Islet of Langerhans (tissue), 1 donor: ENCODE measurements at regions not wholly inside any gene's neighbourhood (a gene's known extent, or its start where the extent isn't known, plus 50 kb on each side); places are given as distances from the start of the nearest gene placed in this dataset.

ENCODE experiments used
- FAIRE-seq: peaks from one replicate; lab custom pipeline; 2011; peaks lifted over from hg19 to GRCh38; lab: Jason Lieb, UNC

GRCh38 chr6:139485742-139486475 lies 111.5 kb upstream of the CITED2 start:
- FAIRE-seq = peak; percentile 65

DNA sequence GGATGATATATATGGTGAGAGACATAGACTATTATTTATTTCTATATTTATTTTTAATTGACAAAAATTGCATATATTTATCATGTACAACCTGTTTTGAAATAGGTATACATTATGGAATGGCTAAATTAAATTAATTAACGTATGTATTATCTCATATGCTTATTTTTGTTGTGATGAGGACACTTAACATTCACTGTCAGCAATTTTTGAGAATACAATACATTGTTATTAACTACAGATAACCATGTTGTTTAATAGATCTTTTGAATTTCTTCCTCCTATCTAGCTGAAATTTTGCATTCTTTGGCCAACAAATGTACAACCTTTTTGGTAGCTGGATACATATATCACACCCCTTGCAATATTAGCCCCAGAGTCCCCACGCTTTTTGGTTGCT lies 110.7 kb upstream of the CITED2 start:
- no peak for FAIRE-seq

GRCh38 chr6:139483079-139483478 lies 108.6 kb upstream of the CITED2 start:
- FAIRE-seq = no peak

GRCh38 chr6:139482287-139482686 lies 107.8 kb upstream of the CITED2 start:
- no peak for FAIRE-seq

DNA sequence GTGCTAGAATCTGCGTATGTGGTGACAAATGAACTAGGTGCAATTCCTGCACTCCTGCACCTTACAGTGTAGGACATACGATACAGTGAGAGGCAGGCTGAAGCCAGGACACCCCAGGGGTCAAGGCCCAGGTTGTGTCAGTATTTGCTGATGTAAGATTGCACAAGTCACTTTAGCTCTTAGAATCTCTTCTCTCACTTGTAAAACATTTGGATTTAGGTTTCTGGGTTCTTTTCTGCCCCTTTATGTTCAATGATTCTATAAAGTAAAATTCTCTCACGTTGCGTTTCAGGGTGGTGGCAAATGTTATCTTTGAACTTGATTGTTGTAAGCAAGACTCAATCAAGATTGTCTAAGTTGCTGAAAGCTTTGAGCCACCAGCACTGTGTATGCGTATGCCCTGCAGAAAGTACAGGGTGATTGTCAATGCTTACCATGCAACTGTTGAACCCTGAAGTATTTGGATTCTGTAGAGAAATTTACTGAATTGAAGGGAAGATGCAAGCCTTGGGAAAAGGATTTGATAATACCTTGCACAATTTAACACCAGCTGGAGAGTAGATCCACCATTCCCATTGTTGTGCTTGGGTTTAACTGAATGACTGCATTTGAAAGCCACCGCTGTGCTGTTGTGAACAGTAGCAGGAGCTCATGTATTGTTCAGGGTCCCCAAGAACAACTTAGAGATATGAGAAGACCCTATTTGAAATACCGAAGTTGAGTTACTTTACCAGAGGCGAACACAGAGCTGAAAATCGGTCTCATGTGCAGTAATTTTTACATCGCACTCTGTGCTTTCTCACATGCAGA lies 106.1 kb upstream of the CITED2 start:
- no peak for FAIRE-seq

DNA sequence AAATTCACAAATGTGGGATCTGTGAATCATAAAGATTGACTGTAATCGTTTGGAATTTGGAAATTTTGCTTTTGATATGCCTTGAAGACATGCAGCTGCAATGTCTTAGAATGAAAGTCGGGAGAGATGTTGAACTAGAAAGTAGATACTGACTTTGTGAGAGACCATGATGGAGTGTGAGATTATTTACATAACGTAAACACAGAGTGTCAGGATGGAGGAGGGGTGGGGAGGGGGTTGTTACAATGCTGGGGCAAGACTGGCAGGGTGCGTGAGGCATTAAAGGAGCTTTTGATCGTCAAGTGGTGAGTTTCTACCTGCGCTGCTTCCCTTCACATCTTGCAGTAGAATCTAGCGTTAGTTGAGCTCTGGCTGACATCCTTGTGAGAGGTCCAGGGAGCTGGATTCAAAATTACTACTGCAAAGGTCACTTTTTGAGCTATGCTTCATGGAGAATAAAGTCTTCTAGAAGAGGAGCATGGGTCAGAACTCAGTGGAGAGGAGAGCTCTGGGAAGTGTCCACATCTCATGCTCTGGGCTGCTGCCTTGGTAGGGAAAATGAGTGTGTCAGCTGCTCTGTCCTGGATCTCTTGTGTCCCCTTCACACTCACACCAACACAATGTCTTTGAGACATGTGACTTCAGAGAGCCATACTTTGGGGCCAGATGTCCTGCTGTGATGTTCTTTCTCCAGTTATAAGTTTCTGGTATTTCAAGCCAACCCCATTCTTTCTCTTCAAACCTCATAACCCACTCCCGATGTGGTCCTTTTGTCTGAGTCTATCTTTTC lies 105.2 kb upstream of the CITED2 start:
- no peak for FAIRE-seq

DNA sequence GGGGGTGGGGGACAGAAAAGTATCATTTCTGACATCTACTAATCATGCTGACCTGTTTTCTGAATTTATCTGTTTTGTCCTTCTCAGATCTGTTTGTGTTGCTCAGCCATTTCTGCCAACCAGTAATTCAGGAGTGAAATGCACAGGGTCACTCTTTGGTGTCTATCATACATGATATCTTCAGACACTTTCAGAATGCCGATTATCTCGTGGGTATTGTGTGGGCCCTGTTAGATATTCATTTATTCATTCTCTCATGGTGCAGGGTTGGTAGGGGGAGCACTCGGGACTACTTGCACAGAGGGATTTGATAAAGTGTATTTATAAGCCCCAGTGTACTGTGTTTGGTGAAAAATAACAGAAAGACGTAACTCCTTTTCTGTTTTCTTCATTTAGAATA lies 101.2 kb upstream of the CITED2 start:
- no peak for FAIRE-seq

- FAIRE-seq = no peak
These were observed 100.8 kb upstream of the CITED2 start for GRCh38 chr6:139475241-139475640.

- peak; percentile 89 for FAIRE-seq
These were observed 100.0 kb upstream of the CITED2 start for GRCh38 chr6:139474145-139475108.

- FAIRE-seq = no peak
These were observed 99.3 kb upstream of the CITED2 start for GRCh38 chr6:139473731-139474130.

GRCh38 chr6:139473231-139473701 lies 98.8 kb upstream of the CITED2 start:
- no peak for FAIRE-seq

- no peak for FAIRE-seq
These were observed 98.0 kb upstream of the CITED2 start for GRCh38 chr6:139472351-139473015.

DNA sequence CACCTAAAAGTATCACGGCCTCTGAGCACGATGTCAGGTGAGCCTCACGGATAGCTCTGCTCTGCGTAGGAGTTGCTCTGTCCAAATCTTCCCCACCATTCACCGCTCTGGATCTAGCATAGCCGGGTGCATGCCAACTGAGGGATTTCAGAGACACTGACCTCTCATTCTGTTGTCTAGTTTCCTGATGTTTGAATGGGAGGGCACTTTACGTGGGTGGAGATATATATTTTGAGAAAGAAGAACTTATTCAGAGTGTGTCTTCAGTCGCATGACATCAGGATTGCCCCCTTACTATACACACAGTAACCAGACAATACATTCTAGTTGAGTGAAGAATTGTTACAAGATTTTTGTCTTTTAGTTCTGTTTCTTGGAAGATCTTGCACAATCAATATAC lies 96.5 kb upstream of the CITED2 start:
- FAIRE-seq = no peak

GRCh38 chr6:139468178-139468819 lies 93.9 kb upstream of the CITED2 start:
- FAIRE-seq = no peak

GRCh38 chr6:139457476-139457875 lies 83.0 kb upstream of the CITED2 start:
- FAIRE-seq = no peak

DNA sequence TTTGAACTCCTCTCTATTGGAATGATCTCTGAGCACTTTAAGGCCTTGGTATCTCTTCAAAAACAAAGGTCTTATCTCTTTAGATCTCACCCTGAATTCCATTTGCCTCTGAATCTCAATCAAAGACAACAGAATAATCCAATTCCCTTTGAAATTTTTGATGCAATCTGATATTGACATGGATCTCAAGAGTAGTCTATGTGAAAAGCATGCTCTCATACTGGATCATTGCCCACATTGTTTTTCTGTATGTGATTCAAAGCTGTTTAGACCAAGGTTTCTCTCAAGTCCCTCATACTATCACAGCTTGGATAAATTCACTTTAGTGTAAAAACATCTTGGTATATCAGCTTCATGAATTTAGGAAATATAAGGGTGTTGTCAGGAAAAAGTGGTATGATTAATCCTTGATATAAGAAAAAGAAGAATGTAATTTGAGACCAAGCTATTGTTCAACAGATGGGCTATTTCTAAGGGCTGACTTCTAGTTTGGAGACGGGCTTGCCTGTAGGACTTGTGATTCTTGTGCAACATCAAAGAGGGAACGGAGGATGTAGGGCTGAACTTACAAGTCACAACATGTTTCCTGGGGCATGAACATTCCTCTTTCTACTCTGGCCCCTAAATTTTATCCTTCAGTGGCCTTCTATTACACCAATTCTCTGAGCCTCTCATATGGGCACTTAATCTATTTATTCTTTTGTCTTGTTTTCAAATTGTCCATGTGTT lies 77.9 kb upstream of the CITED2 start:
- no peak for FAIRE-seq

DNA sequence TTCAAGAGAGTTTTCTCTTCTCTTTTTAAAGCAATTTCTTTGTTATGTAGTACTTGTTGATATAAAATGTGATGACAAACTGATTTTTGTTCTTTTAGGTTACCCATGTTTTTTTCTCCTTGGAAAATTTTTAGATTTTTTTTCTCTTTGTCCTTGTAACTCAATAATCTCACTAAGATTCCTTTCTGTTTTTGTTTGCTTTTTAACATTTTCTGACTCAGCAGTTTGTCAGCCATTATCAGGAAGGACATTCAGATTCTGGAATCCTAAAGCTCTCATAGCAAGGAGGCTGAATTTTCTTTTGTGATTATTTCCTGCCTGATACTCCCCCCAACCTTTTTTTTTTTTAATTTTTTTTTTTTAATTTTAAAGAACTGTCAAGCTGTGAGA lies 75.2 kb upstream of the CITED2 start:
- FAIRE-seq = peak; percentile 97

GRCh38 chr6:139448998-139449610 lies 74.7 kb upstream of the CITED2 start:
- no peak for FAIRE-seq

DNA sequence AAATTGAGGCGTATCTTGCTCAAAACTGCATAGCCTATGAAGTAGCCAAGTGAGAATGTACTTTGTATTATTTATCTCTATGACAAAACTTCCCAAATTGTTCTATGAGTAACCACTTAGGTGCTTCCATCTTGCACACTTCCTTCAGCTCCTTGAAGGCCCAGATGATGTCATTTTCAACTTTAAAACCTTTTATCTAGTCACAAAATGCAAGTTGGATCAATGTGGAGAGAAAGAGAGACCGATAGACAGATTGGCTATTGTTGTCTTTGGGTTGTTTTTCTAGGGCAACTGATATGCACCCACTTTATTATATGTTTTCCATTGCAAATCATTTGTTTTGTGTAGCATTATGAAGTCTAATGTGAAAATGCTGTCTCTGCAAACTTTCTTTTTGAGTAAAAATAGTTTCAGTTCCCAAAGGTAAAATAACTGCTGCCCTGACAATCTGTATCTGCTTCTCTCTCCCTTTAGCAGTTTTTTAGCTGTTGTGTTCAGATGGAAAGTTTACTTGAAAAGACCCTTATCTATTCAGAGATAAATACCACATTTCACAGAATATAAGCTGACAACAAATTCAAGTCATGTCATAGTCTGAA lies 73.7 kb upstream of the CITED2 start:
- FAIRE-seq = no peak
